NOMO-1 treated with DMSO at 0.1 percent for 48 hours (cell line): ENCODE measurements at regions not wholly inside any gene's neighbourhood (a gene's known extent, or its start where the extent isn't known, plus 50 kb on each side); places are given as distances from the start of the nearest gene placed in this dataset.
A peak's percentile ranks its signal among the peaks of the same experiment; 100 is the strongest.

Source experiments
- DNase-seq: peaks from one replicate; lab custom pipeline; 2025; ENCODE audit not compliant: unreplicated experiment; lab: John Stamatoyannopoulos, UW

GRCh38 chr21:41633627-41634026, 125.7 kb upstream of the TMPRSS2 start:
- DNase-seq, result no peak

- no peak for DNase-seq
Observed at GRCh38 chr21:41632748-41633475, 125.0 kb upstream of the TMPRSS2 start.

- no peak for DNase-seq
Observed at GRCh38 chr21:41631564-41632461, 123.9 kb upstream of the TMPRSS2 start.

DNA sequence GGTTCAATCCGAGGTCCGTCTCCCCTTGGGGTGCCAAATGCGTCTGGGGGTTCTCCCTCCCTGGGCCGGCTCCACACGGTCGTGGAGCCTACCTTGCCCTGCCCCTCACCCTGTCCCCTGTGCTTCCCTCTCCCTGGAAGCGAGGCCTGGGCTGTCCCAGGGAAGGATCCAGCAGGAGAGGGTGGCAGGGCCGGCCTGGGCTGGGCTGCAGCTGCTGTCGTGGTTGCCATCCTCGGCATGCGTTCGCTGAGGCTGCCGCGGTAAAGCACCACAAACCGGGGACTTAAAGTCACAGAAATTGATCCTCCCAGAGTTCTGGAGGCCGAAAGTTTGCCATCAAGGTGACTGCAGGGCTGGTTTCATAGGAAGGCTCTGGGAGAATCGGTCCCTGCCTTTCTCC, 123.0 kb upstream of the TMPRSS2 start:
- DNase-seq, result no peak

DNA sequence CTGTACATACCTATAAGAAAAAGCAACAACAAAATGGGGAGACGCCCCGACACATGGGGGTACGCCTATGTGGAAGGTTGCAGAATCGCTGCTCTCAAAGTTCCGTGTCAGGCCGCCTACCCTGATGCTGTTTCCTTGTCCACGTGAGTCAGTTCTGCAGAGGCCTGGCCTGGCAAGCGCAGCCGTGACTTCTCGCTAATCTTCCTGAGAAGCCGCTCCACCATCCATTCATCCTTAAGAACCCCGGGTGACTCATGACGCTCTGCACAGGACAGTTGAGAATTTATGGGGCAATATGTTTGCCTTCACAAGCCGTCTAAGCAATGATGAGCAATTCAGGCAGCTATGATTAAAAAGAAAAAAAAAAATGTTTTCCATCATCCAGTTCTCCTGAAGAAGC, 122.3 kb upstream of the TMPRSS2 start:
- DNase-seq, result peak; percentile 10

DNA sequence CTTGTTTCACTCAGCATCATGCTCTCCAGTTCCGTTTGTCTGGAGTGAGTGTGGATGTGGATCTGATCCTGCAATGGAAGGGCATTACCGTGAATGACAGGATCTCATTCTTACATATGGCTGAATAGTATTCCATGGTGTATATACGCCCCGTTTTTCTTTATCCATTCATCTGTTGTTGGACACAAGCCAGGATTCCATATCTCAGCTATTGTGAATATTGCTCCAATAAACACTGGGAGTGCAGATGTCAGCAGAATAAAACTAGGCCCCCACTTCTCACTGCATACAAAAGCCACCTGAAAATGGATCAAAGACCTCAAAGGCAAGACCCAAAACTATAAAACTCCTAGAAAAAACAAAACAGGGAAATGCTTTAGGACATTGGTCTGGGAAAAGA, 120.3 kb upstream of the TMPRSS2 start:
- DNase-seq, result no peak

DNA sequence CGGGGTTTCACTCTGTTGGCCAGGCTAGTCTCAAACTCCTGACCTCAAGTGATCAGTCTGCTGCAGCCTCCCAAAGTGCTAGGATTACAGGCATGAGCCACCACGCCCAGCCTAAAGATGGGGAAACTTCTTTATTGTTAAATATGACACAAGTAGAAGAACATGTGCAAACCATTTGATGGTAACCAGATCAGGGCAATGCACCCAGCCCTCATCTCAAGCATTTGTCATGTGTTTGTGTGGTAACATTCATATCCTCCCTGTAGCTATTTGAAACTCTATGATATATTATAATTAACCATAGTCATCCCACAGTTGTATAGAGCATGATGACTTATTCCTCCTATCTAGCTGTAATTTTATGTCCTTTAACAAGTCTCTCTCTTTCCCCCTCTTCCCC, 119.5 kb upstream of the TMPRSS2 start:
- no peak for DNase-seq

- no peak for DNase-seq
Observed at GRCh38 chr21:41626021-41626420, 118.1 kb upstream of the TMPRSS2 start.

DNA sequence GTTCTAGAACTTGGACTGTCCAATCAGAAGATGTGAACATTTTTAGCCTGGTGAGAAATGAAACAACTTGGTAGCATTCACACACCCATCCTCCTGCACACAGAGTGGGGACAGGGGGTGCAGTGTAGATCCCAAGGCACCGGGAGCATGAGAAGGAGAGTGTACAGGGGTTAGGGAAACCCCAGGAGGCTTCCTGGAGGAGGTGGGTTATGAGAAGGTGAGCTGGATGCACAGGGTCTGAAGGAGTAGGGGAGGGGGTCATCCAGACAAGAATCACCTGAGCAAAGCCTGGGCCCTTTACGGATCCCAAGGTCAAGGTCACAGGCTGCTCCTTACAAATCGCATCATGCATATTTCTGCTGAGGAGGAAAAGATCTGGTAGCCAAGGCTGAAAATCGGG, 117.5 kb upstream of the TMPRSS2 start:
- DNase-seq, result no peak

GRCh38 chr21:41624674-41625310, 116.8 kb upstream of the TMPRSS2 start:
- DNase-seq, result no peak

GRCh38 chr21:41623945-41624344, 116.0 kb upstream of the TMPRSS2 start:
- no peak for DNase-seq

- no peak for DNase-seq
Observed at GRCh38 chr21:41622831-41623548, 115.0 kb upstream of the TMPRSS2 start.

- DNase-seq, result no peak
Observed at GRCh38 chr21:41622201-41622600, 114.2 kb upstream of the TMPRSS2 start.

DNA sequence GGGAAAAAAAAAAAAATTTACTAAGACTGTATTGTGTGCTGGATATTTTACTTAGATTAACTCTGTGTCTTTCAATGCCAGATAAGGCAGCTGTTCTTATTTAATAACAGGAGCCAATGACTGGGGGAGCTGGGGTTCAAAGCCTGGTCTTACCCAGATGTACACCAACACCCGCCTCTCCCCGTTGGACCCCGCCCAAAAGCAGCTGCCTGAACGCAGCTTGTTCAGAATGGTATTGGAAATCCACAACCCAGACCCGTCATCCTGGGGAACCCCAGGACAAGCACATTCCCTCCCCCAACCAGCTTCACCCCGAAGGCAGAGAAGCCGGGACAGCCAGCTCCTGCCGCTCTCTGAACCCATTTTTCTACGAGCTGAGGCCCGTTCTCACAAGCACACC, 113.6 kb upstream of the TMPRSS2 start:
- no peak for DNase-seq

GRCh38 chr21:41620982-41621381, 113.0 kb upstream of the TMPRSS2 start:
- DNase-seq, result no peak

DNA sequence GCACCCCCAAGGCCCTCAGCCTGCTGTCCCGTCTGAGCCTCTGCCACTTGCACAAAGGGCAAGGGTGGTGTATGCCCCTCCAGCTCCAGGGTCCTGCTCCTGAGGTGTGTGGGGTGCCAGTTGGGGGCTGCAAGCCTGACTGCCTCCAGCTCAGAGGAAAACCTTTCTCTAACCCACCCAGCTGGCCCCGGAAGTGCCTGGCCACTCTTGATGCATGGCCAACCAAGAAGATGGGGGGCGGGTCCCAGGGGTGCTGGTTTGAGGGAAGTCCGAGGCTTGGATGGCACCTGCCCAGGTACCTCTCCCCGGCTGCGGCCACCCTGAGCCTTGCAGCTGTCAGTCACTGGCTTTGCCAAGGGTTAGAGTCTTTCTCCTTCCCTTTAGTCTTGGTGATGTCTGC, 112.6 kb upstream of the TMPRSS2 start:
- DNase-seq, result no peak

DNA sequence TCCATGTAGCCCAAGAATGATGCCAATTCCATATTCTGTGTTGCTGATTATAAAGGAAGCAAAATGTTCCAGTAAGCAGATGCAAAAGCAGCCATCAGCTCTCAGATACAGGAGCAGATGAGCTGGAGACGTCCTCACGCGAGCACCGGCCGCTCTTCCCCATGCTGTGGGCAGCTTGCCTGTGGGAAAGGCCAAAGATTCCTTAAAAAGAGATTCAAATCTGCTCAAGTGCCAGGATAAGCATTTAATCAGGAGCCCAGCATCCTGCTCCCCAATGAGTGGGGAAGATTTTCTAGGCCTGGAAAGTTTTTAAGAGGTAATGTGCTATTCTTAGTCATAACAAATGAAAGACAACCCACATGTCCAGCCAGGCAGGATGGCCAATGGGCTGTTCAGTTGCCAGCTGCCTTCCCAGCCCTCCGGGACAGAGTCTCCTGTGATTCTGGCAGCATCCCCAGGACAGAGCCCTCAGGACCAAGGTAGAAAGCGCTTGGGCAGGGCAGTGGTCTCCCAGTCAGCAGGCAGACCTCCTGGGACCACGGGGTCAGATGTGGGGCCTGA, 108.2 kb upstream of the TMPRSS2 start:
- DNase-seq, result no peak

- DNase-seq, result no peak
Observed at GRCh38 chr21:41615613-41616012, 107.7 kb upstream of the TMPRSS2 start.

DNA sequence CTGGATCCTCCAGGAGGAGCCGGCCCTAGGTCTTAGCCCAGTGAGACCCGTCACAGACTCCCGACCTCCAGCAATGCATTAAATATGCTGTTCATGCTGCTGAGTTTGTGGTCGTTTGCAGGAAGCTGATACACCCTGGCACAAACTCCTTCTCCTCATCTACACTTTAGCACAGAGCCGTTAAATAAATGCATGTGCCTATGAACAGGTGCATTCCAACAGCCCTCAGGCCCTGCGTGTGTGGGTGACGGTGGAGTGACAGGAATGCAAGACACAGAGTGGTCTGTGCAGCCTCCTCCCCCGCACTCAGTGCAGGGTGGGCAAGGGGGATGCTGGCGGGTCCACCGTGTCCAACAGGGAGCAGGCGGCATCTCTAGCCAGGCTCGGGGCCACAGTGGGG, 106.6 kb upstream of the TMPRSS2 start:
- no peak for DNase-seq

- no peak for DNase-seq
Observed at GRCh38 chr21:41613533-41613909, 105.6 kb upstream of the TMPRSS2 start.
